HAP-1 (cell line): ENCODE measurements at regions not wholly inside any gene's neighbourhood (a gene's known extent, or its start where the extent isn't known, plus 50 kb on each side); places are given as distances from the start of the nearest gene placed in this dataset.

Experiments used
- DNase-seq, 2 experiments: peaks; one replicate each; pipeline ENCODE4 v3.0.0-alpha.2; 2016 to 2020; ENCODE audit warnings: low spot score in 2 of 2
- H3K27me3 ChIP-seq: fragments of 250-450 bp; sonication (Bioruptor Pico); 2 replicates; pipeline ENCODE4 v1.5.1; 2020; ENCODE audit warnings: low read depth, mild to moderate bottlenecking, moderate library complexity
- H3K36me3 ChIP-seq: fragments of 250-450 bp; sonication (Bioruptor Pico); replicated peaks from 2 replicates; pipeline ENCODE4 v1.5.1; 2020; ENCODE audit warnings: mild to moderate bottlenecking
- H3K4me1 ChIP-seq: fragments of 250-450 bp; sonication (Bioruptor Pico); 2 replicates; pipeline ENCODE4 v1.5.1; 2020; ENCODE audit warnings: mild to moderate bottlenecking
- H3K4me3 ChIP-seq: fragments of 250-450 bp; sonication (Bioruptor Pico); 2 replicates; pipeline ENCODE4 v1.5.1; 2020; ENCODE audit warnings: mild to moderate bottlenecking, moderate library complexity
- H3K9me3 ChIP-seq: fragments of 250-450 bp; sonication (Bioruptor Pico); 2 replicates; pipeline ENCODE4 v1.5.1; 2020; ENCODE audit warnings: mild to moderate bottlenecking, moderate library complexity
- in situ Hi-C: fragments of 300-500 bp; cut with MboI; formaldehyde crosslinking; loops from 3 replicates; pipeline ENCODE4 v1.14.3; 2020; ENCODE audit warnings: low sequenced_read_pairs, inconsistent platforms, mixed read lengths

DNA sequence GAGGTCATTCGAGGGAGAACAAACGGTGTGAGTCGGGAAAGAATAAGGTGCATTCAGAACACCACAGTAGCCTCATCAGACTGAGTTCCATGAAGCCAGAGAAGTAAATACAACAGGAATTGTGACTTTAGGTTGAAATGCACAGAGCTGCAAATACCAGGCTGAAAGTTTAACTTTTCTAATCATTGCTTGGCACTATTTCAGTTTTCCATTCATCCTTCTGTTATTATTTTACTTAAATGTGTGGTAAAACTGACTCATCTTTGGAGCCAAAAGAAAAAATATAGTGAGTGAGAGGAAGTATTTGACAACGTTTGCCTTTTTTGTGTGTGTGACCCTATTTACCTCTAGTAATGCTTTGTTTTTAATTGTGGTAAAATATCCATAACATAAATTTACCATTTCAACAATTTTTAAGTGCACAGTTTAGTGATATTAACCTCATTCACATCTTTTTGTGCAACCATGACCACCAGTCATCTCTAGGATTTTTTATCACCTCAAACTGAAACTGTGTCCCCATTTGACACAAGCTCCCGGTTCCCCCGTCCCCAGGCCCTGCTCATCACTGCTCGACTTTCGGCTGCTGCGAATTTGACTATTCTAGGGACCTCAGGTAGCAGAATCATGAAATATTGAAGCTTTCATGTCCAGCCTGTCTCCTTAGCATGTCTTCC lies 166.8 kb downstream of the HSD17B3 start:
- in situ Hi-C loops, result no loop called here
- Histone ChIP-seq H3K9me3 (no peaks in the 10 kb centered on the region), H3K27me3 (no peaks in the 10 kb centered on the region), H3K36me3 (no peaks in the 10 kb centered on the region), H3K4me1 (peaks cover 6% of the 10 kb centered on the region; the same call in 1 of the 2 replicates), H3K4me3 (no peak overlapping the region)
- no peak for DNase-seq

DNA sequence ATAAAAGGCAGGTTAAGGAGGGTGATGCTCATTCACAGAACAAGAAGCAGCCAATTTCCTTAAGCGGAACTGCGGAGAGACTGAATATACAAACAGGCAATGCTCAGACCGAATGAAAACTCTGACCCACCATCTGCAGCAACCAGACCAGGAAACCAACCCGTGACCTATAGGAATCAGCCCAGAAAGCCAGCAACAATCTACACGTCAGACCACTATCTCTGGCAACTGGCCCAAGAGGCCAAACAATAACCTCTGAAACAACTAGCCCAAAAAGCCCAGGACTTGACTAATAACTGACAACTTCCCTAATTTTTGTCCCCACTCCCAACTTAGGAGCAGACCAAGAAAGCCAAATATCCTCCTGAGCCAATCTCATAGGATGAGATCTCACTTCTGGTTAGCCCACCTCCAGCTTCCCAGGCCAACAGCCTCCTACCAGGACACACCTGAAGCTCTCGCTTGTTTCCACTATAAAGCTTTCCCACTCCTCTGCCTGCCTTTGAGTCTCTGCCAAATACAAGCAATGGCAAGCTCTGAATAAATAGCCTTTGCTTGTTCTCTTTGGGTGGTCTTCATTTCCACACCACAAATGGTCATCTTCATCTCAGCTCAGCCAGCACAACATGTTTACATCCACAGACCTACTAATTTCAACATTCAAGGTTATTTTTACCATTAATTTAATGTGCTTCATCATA lies 168.5 kb downstream of the HSD17B3 start:
- H3K27me3 ChIP-seq, result no peaks in the 10 kb centered on the region
- peaks cover 6% of the 10 kb centered on the region for H3K4me1 ChIP-seq
- H3K36me3 ChIP-seq, result no peaks in the 10 kb centered on the region
- DNase-seq, result no peak
- no peak overlapping the region for H3K4me3 ChIP-seq
- H3K9me3 ChIP-seq, result no peaks in the 10 kb centered on the region; the same call in 1 of the 2 replicates
- in situ Hi-C loops, result no loop called here

DNA sequence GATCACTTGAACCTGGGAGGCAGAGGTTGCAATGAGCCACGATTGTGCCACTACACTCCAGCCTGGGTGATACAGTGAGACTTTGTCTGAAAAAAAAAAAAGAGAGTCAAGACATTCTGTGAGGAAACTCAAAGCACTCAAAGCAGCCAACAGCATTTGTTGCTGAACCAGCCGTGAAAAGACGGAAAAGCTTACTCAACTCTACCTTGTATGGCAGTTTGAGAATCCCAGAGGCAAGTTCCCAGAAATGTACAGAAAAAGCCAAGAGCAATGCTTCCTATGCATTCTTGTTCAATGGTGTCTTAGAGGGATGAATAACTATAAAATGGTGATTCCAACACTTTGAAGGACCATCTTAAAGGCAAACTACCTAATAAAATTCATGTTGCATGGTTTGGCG lies 170.2 kb downstream of the HSD17B3 start:
- H3K4me1 ChIP-seq, result no peaks in the 10 kb centered on the region; the same call in none of the 2 replicates
- in situ Hi-C loops, result no loop called here
- H3K27me3 ChIP-seq, result no peaks in the 10 kb centered on the region
- H3K9me3 ChIP-seq, result no peaks in the 10 kb centered on the region; the same call in 1 of the 2 replicates
- H3K4me3 ChIP-seq, result no peak overlapping the region
- no peaks in the 10 kb centered on the region for H3K36me3 ChIP-seq
- no peak for DNase-seq

DNA sequence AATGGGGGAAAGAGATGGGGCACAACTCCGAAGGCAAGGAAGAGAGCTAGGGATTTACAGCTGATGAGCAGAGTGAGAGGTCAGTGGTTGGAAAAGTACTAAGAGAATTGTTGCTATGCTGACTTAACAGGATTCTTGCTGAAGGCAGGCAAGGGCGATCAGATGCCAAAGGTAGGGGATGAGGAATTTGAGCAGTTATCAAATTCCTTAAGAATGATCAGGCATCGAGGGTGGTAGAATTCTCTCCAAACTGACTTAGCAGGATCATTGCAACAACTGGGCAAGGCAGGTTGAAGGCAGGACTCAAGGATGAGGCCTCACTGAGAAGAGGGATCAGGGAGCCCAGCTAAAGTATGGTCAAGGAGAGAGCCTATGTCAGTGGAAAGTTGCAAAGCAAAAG lies 171.0 kb downstream of the HSD17B3 start:
- H3K9me3 ChIP-seq, result no peaks in the 10 kb centered on the region; the same call in 1 of the 2 replicates
- in situ Hi-C loops, result no loop called here
- H3K4me1 ChIP-seq, result no peaks in the 10 kb centered on the region; the same call in 1 of the 2 replicates
- no peaks in the 10 kb centered on the region for H3K36me3 ChIP-seq
- no peak for DNase-seq
- H3K4me3 ChIP-seq, result no peak overlapping the region
- no peaks in the 10 kb centered on the region for H3K27me3 ChIP-seq

DNA sequence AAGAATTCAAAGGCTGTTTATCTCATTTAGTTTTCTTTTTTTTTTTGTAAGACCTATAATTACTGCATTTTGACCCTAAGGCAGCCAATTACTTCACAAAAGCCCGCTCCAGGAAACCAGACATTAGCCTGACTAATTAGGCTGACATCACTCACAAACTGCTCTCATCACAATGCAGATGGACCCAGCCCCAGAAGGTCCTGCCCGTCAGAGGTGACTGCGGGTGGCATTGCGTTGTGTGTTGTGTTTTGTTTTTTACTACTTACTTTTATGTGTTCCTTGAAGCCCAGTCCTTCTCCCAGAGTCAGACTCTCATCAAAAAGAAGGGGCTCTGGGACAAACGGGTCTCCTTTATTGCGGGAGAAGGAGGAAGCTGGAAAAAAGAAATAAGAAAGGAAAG lies 172.2 kb downstream of the HSD17B3 start:
- Histone ChIP-seq H3K27me3 (no peaks in the 10 kb centered on the region), H3K4me1 (no peaks in the 10 kb centered on the region; the same call in 1 of the 2 replicates), H3K9me3 (no peaks in the 10 kb centered on the region; the same call in 1 of the 2 replicates), H3K4me3 (no peak overlapping the region), H3K36me3 (no peaks in the 10 kb centered on the region)
- DNase-seq, result no peak
- in situ Hi-C loops, result no loop called here

DNA sequence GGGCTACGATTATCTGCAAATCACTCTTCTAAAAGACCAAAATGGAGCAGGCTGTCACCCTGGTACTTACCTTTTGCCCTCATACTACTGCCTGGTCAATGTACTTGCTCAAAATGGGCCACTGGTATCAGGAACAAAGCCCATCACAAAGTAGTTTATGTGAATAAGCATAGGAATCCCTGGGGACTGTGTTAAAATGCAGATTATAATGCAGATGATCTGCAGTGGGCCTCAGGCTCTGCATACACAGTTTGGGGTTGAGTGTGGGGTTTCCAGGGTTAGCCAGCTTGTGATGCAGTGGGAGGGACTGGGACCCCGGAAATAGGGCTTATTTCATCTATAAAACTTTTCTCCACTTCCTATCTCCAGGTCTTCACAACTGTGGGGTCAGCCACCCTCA lies 173.1 kb downstream of the HSD17B3 start:
- H3K27me3 ChIP-seq, result no peaks in the 10 kb centered on the region
- DNase-seq, result no peak
- H3K9me3 ChIP-seq, result no peaks in the 10 kb centered on the region; the same call in 1 of the 2 replicates
- no peaks in the 10 kb centered on the region; the same call in 1 of the 2 replicates for H3K4me1 ChIP-seq
- no peak overlapping the region for H3K4me3 ChIP-seq
- in situ Hi-C loops, result no loop called here
- no peaks in the 10 kb centered on the region for H3K36me3 ChIP-seq

DNA sequence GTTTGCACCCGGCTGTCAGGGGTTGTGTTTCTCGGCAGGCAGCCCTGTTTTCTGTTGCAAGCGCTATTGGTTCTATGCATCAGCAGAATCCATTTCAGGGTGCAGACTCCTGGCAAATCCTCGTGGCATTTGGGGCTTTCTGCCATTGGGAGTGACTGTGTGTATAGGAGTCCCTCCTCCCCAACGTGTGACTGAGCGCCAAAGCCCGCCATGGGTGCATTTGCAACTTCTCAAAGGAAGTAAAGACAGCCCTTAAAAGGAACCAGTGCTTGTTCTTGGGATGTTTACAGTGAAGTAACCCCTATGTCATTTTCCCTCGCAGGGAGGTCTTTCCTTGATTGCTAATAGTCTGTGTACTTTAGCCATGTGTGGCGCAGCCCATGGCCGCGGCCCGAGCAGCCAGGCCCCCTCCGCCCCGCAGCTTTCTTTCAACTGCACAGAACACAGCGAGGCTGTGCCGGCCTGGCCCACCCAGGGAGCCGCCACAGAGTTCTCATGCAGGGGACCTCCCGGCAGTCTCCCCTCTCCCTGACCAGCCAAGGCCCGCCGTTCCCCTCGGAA lies 175.6 kb downstream of the HSD17B3 start:
- Histone ChIP-seq H3K4me1 (no peaks in the 10 kb centered on the region; the same call in 1 of the 2 replicates), H3K9me3 (peaks cover 4% of the 10 kb centered on the region; the same call in 1 of the 2 replicates), H3K4me3 (no peak overlapping the region), H3K27me3 (no peaks in the 10 kb centered on the region), H3K36me3 (no peaks in the 10 kb centered on the region)
- no peak for DNase-seq
- in situ Hi-C loops, result no loop called here

DNA sequence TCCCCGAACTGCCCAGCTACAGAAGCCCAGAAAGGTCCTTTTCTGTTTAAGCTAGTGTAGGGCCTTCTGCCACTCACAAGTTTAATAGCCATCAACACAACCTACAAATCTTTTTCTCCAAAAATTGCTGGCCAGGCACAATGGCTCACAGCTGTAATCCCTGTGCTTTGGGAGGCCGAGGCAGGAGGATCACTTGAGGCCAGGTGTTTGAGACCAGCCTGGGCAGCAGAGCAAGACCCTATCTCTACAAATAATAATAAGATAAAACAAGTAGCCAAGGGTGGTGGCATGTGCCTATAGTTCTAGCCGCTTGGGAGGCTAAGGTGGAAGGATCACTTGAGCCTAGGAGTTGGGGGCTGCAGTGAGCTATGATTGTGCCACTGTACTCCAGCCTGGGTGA lies 176.4 kb downstream of the HSD17B3 start:
- Histone ChIP-seq H3K36me3 (no peaks in the 10 kb centered on the region), H3K27me3 (no peaks in the 10 kb centered on the region), H3K4me1 (no peaks in the 10 kb centered on the region; the same call in 1 of the 2 replicates), H3K9me3 (peaks cover 4% of the 10 kb centered on the region; the same call in 1 of the 2 replicates), H3K4me3 (no peak overlapping the region)
- DNase-seq, result no peak
- in situ Hi-C loops, result no loop called here

DNA sequence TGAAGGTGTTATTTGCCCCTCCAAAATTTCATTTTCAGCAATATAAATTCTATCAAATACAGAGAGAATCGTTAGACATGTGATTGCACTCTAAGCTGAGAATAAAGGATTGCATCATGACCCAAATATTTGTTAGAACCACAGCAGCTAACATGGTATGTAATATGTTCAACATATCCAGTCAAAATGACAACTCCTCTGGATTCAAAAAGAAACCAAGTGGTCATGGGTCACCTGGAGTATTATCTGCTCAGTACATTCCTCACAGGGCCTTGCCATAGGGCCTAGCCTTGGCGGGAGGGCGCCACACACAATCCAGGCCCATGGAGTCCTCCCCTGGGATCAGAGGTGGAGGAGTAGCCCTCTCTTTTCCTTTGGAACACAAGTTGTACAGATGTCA lies 179.2 kb downstream of the HSD17B3 start:
- Histone ChIP-seq H3K4me3 (no peak overlapping the region), H3K36me3 (no peaks in the 10 kb centered on the region), H3K9me3 (peaks cover 4% of the 10 kb centered on the region; the same call in 1 of the 2 replicates), H3K27me3 (no peaks in the 10 kb centered on the region), H3K4me1 (no peaks in the 10 kb centered on the region)
- no peak for DNase-seq
- in situ Hi-C loops, result no loop called here

DNA sequence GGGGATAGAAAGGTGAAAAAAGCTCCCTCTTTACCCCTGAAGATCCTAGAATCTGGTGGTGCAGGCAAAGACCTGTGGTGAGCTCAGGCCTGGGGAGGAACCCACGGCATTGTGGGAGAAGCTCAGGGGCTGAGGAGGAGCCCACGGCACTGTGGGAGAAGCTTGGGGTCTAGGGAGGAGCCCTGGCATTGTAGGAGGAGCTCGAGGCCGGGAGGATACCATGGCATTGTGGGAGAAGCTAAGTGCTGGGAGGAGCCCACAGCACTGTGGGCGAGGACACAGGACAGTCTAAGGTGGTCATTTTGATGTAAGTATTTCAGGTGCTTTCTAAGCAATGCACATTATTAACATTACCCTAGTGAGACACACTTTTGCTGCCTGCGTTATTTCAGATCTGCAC lies 179.7 kb downstream of the HSD17B3 start:
- Histone ChIP-seq H3K4me1 (no peaks in the 10 kb centered on the region), H3K27me3 (no peaks in the 10 kb centered on the region), H3K9me3 (peaks cover 4% of the 10 kb centered on the region; the same call in 1 of the 2 replicates), H3K36me3 (no peaks in the 10 kb centered on the region), H3K4me3 (no peak overlapping the region)
- in situ Hi-C loops, result no loop called here
- no peak for DNase-seq

DNA sequence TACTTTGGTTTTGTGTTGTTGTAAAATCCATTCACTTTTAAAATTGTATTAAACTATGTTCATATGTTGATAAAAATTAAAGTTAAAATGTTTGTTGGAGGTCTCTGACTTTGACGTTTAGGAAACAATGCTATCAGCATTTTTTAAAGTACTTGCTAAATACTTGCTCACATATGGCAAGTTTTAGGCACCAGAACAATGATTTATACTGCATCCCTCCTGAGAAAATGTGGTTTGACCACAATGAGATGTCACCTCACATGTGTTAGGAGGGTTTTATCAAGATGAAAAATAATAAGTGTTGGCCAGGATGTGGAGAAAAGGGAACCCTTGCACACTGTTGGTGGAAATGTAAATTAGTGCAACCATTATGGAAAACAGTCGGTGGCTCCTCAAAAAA lies 180.8 kb downstream of the HSD17B3 start:
- H3K36me3 ChIP-seq, result no peaks in the 10 kb centered on the region
- no peaks in the 10 kb centered on the region for H3K4me1 ChIP-seq
- peaks cover 4% of the 10 kb centered on the region; the same call in 1 of the 2 replicates for H3K9me3 ChIP-seq
- in situ Hi-C loops, result no loop called here
- DNase-seq, result no peak
- no peak overlapping the region for H3K4me3 ChIP-seq
- no peaks in the 10 kb centered on the region for H3K27me3 ChIP-seq

DNA sequence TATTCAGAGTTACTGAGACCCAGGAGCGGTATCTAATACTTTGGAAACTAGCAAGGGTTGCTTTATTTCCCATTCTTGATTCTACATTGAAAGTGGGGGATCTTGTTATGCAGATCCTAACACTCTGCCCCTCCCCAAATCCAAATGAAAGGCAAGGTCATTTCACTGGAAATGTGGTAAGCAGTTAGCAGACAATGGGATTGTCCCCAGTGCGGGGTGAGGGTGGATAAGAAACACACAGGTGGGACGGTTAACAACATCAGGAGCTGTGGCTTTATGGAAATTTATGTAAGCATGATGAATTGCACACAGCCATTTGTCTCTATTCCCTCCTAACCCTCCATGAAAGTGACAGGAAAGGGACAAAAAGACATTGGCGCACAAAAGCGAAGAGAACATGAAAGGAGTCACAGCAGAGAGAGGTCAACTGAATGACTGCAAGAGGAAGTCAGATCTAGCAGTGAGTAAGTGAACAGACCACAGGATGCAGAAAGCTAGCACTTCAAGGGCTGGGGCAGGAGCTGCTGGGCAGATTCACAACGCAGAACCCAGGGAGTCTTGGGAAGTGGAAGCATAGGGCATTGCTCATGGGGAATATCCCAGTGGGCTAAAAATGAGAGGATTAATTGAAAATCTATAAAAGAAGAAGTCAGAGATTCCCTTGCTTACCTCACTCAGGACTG lies 184.4 kb downstream of the HSD17B3 start:
- no peaks in the 10 kb centered on the region for H3K27me3 ChIP-seq
- H3K9me3 ChIP-seq, result peaks cover 4% of the 10 kb centered on the region; the same call in 1 of the 2 replicates
- no peaks in the 10 kb centered on the region for H3K36me3 ChIP-seq
- H3K4me3 ChIP-seq, result no peak overlapping the region
- no peaks in the 10 kb centered on the region for H3K4me1 ChIP-seq
- DNase-seq, result no peak
- in situ Hi-C loops, result no loop called here

DNA sequence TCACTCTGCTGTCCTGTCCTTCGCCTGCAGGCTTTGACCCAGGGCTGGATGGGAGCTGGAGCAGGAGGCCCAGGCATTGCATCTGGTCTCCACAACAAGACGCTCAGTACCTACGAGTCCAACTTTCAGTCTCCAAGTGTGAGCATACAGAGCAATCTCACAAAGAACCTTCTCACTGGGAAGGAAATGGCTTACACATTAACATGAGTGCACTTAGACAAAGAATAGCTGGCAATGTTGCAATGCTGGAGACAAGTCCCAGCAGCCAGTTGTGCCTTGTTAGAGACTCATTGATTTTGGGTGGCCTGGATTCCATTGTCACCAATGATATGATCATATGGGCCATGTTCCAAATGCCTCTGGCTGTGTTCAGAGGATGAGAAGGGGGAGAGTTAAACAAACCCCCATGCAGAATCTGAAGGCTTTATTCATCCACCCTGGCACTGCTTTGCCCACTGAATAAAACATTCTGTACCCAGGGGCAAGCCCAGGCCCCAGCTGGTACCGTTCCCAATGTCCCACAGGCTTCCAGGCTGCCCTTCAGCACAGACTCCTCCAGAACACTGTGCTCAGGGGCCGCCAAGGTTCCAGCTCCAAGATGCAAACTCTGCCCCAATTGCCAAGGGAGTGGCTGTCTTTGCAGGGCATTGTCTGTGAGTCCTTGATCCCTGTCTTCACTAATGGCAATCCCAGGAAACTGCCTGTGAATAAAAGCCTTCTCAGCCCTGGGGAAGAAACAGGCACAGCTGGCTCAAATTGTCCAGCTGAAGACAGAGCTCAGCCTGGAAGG lies 185.5 kb downstream of the HSD17B3 start:
- no peak overlapping the region for H3K4me3 ChIP-seq
- H3K9me3 ChIP-seq, result no peaks in the 10 kb centered on the region
- in situ Hi-C loops, result no loop called here
- no peak for DNase-seq
- no peaks in the 10 kb centered on the region for H3K27me3 ChIP-seq
- no peaks in the 10 kb centered on the region for H3K36me3 ChIP-seq
- no peaks in the 10 kb centered on the region for H3K4me1 ChIP-seq
